Fibroblast of skin of back (primary cell): ENCODE measurements at regions not wholly inside any gene's neighbourhood (a gene's known extent, or its start where the extent isn't known, plus 50 kb on each side); places are given as distances from the start of the nearest gene placed in this dataset.

Source experiments
- DNase-seq: peaks from one replicate; pipeline ENCODE4 v3.0.0-alpha.2; 2013

DNA sequence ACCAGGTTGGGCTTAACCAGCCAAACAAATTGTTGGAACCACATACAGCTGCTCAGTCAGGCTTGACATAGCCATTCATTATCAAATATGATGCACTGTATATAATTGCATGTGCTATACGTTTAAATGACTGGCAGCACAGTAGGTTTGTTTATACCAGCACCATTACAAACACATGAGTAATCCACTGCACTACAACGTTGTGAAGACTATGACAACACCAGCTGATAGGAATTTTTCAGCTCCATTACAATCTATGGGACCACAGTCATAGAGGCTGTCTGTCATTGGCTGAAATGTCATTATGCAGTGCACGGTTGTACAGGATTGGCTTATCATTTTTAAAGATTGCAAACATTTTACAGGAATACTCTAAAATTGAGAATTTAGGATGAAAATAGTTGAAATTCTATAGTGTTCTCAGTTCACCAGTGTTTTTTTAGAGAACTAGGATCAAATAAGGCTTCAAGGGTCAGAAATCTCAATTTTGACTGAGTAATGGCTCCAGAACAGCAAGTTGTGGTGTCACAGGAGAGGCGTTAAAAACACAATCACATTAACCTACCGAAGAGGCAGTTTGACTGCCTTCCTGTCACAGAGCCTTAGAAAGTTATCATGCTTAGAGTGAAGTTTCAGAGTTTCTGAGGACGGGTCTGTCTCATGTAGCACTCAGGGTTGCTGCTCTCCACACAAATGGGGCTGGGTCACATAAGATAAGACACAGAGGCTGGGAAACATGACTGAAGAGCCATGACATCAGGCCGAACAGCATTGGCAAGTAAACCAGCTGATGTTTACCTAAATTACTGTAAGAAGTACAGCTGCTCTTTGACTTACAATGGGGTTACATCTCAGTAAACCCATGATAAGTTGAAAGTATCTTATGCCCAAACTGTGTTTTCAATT, 60.7 kb upstream of the SMLR1 start:
- no peak for DNase-seq

DNA sequence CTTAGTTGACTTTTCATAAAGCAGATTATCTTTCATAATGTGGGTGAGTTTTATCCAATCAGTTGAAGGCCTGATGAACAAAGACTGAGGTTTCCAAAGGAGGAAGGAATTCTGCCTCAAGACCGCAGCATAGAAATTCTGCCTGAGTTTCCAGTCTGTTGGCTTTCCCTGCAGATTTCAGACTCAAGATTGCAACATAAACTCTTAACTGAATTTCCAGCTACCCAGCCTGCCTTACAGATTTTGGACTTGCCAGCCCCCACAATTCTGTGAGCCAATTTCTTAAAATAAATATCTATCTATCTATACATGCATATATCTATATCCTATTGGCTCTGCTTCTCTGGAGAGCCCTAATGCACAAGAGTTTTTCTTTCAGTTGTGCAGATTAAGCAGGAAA, 57.3 kb upstream of the SMLR1 start:
- DNase-seq: no peak

DNA sequence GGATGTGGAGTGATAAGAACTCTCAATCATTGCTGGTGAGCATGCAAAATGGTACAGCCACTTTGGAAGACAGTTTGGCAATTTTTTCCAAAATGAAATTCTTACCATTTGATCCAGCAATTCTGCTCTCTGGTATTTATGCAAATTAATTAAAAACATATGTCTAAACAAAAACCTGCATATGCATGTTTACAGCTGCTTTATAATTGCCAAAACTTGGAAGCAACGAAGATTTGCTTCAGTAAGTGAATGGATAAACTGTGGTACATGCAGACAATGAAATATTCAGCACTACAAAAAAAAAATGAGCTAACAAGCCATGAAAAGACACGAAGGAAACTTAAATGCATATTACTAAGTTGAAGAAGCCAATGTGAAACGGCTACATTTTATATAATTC, 55.5 kb upstream of the SMLR1 start:
- DNase-seq: no peak

DNA sequence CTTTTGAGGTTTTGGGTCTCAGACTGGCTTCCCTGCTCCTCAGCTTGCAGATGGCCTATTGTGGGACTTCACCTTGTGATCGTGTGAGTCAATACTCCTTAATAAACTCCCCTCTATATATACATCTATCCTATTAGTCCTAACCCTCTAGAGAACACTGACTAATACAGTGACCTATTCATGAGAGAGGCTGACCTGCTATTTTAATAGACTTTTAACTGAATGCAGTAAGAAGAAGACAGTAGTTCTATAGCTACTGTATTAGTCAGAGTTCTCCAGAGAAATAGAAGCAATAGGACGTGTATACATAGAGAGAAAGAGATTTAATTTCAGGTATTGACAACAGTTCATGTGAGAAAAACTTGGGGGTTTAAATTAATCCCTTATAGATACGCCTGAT, 53.3 kb upstream of the SMLR1 start:
- DNase-seq: peak; percentile 13

DNA sequence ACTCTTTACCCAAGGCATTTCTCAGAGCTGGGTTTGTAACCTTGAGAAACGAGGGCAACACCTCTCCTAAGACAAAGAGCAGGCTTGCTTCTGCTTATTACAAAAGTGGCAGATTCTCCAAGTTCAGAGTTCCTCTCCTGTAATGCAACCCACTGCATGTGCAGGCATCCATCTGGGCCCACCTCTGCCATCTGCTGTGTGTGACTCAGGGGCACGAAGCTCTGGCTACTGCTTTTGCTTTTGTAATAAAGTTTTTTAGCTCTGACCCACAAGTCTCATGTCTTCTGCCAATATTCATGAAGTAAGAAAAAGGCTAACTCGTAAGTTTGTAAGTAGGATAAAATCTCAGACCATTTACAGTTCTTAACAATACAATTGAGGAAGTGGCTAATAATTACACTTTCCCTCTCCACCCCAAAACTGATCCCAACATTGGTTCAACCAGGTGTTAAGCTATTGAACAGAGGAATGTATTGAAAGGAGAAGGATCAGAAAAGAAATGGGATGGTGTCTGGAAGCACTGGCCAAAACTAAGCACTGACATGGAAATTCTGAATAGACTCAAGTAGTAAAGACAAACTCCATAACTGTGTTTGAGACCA, 51.7 kb upstream of the SMLR1 start:
- no peak for DNase-seq

DNA sequence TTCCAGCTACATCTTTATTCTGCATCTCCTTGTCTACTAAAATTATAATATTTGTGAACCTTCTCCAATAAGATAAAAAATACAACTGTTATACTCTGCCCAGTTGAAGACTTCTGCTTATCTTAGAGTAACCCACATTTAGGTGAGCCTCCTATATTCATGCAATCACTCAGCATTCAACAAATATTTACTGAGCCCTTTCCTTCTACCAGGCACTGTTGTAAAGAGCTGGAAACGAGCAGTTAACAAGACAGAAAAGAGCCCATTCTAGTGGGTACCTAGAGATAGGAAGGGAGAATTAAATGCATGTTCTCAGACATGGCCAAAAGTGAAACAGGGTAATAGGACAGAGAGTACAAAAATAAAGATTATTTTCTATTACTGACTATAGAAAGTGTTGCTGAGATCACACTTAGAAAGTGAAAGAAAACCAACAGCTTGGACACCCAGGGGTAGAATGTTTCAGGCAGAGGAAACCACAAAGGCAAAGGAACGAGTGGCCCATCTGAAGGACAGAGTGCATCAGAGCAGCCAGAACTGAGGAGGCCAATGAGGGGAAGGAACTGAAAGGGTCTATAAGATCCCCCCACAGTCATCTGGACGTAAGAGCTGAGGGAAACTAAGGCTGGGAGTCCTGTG, 50.8 kb upstream of the SMLR1 start:
- no peak for DNase-seq
